IMR-90 (cell line): ENCODE measurements at regions not wholly inside any gene's neighbourhood (a gene's known extent, or its start where the extent isn't known, plus 50 kb on each side); places are given as distances from the start of the nearest gene placed in this dataset.

Experiments used
- BHLHE40 ChIP-seq: fragments of 150-350 bp; IDR thresholded peaks from 2 replicates; pipeline ENCODE4 v1.6.1; 2016; ENCODE audit warnings: mild to moderate bottlenecking, low read depth, low read length
- CEBPB ChIP-seq: IDR thresholded peaks from 2 replicates; pipeline ENCODE4 v1.6.1; 2012; ENCODE audit warnings: low read depth, low read length, improper control_type of control experiment
- CHD1 ChIP-seq: IDR thresholded peaks from 2 replicates; pipeline ENCODE4 v1.6.1; 2012; ENCODE audit warnings: low read depth, low read length, improper control_type of control experiment
- FOS ChIP-seq: fragments of 150-350 bp; IDR thresholded peaks from 2 replicates; pipeline ENCODE4 v1.6.1; 2016; ENCODE audit warnings: low read depth, low read length
- MAZ ChIP-seq: IDR thresholded peaks from 2 replicates; pipeline ENCODE4 v1.6.1; 2012; ENCODE audit warnings: low read depth, mild to moderate bottlenecking, low read length, improper control_type of control experiment, moderate library complexity, borderline replicate concordance
- POLR2A ChIP-seq: IDR thresholded peaks from 2 replicates; pipeline ENCODE4 v1.6.1; 2012; ENCODE audit warnings: mild to moderate bottlenecking, low read depth, low read length
- RCOR1 ChIP-seq: IDR thresholded peaks from 2 replicates; pipeline ENCODE4 v1.6.1; 2012; ENCODE audit warnings: mild to moderate bottlenecking, low read length, improper control_type of control experiment; ENCODE audit not compliant: insufficient replicate concordance
- SMC3 ChIP-seq: fragments of 150-350 bp; IDR thresholded peaks from 2 replicates; pipeline ENCODE4 v1.6.1; 2016; ENCODE audit warnings: low read depth, mild to moderate bottlenecking, antibody characterized with exemption, low read length, moderate library complexity
- TF ChIP-seq, protein P1 (sequence below): conservative IDR thresholded peaks from 2 replicates; pipeline ENCODE4 v1.5.1; 2012; ENCODE audit warnings: mild to moderate bottlenecking, low read depth, low read length, improper control_type of control experiment

DNA sequence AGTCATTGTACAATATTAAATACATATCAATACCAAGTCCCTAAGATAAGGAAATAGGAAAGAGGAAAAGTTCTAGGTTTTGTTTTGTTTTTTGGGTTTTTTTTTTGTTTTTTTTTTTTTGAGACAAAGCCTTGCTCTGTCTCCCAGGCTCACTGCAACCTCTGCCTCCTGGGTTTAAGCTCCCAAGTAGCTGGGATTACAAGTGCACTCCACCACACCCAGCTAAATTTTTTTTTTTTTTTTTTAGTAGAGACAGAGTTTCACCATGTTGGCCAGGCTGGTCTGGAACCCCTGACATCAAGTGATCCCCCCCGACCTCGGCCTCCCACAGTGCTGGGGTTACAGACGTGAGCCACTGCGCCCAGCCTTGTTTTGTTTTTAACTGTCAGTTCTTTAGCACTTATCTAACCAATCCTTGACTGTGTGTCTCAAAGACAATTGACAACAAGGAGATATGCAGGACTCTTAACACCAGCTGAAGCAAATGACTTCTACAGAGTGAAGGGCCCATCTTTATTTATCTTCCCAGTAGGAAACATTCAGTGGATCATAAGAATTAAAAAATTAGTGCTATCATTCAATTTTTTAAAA is 100.0 kb upstream of the RAP2B start:
- TF ChIP-seq, protein P1, sequence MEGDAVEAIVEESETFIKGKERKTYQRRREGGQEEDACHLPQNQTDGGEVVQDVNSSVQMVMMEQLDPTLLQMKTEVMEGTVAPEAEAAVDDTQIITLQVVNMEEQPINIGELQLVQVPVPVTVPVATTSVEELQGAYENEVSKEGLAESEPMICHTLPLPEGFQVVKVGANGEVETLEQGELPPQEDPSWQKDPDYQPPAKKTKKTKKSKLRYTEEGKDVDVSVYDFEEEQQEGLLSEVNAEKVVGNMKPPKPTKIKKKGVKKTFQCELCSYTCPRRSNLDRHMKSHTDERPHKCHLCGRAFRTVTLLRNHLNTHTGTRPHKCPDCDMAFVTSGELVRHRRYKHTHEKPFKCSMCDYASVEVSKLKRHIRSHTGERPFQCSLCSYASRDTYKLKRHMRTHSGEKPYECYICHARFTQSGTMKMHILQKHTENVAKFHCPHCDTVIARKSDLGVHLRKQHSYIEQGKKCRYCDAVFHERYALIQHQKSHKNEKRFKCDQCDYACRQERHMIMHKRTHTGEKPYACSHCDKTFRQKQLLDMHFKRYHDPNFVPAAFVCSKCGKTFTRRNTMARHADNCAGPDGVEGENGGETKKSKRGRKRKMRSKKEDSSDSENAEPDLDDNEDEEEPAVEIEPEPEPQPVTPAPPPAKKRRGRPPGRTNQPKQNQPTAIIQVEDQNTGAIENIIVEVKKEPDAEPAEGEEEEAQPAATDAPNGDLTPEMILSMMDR = no peak
- TF ChIP-seq MAZ = no peak
- TF ChIP-seq CHD1 = no peak
- TF ChIP-seq POLR2A = no peak
- no peak for TF ChIP-seq CEBPB
- TF ChIP-seq SMC3 = no peak
- no peak for TF ChIP-seq FOS
- TF ChIP-seq RCOR1 = no peak
- TF ChIP-seq BHLHE40 = no peak
